Neuronal stem cell (in vitro differentiated cells): ENCODE measurements at regions not wholly inside any gene's neighbourhood (a gene's known extent, or its start where the extent isn't known, plus 50 kb on each side); places are given as distances from the start of the nearest gene placed in this dataset.
"Not testable (repeated sequence)": the region's sequence is repeated elsewhere in the genome, so short reads cannot be mapped to it uniquely, and the experiment has no call there.

Experiments used
- DNase-seq: peaks from one replicate; pipeline ENCODE4 v3.0.0-alpha.2; 2013; ENCODE audit warnings: low spot score
- H2AFZ ChIP-seq: one replicate; pipeline ENCODE4 v1.6.1; 2013; ENCODE audit warnings: mild to moderate bottlenecking, low read length, inconsistent platforms
- H2AK5ac ChIP-seq: 2 replicates; pipeline ENCODE4 v1.6.1; 2013; ENCODE audit warnings: low read depth, mild to moderate bottlenecking, inconsistent platforms, low read length, moderate library complexity, mixed read lengths
- H2BK120ac ChIP-seq: 2 replicates; pipeline ENCODE4 v1.6.1; 2013; ENCODE audit warnings: low read depth, mild to moderate bottlenecking, inconsistent platforms, low read length, moderate library complexity, mixed read lengths
- H2BK12ac ChIP-seq: one replicate; pipeline ENCODE4 v1.6.1; 2013; ENCODE audit warnings: low read length, inconsistent platforms
- H2BK15ac ChIP-seq: 2 replicates; pipeline ENCODE4 v1.6.1; 2013; ENCODE audit warnings: mild to moderate bottlenecking, low read length, inconsistent platforms, mixed read lengths
- H2BK5ac ChIP-seq: one replicate; pipeline ENCODE4 v1.6.1; 2013; ENCODE audit warnings: inconsistent platforms, mild to moderate bottlenecking, low read length, moderate library complexity
- H3K14ac ChIP-seq: one replicate; pipeline ENCODE4 v1.6.1; 2013; ENCODE audit warnings: low read length, inconsistent platforms
- H3K18ac ChIP-seq: 2 replicates; pipeline ENCODE4 v1.6.1; 2013; ENCODE audit warnings: low read length, inconsistent platforms
- H3K23ac ChIP-seq: 2 replicates; pipeline ENCODE4 v1.6.1; 2013; ENCODE audit warnings: low read depth, mild to moderate bottlenecking, mixed read lengths, low read length, inconsistent platforms; ENCODE audit not compliant: poor library complexity
- H3K27ac ChIP-seq: replicated peaks from 3 replicates; pipeline ENCODE4 v1.5.1; 2013; ENCODE audit warnings: low read length, inconsistent platforms
- H3K27me3 ChIP-seq, 3 experiments: 2 replicates each; pipeline ENCODE4 v1.6.1; 2013; ENCODE audit warnings: low read length in 3 of 3, mild to moderate bottlenecking in 2 of 3, inconsistent platforms in 1 of 3, low read depth in 1 of 3, mixed read lengths in 1 of 3, moderate library complexity in 1 of 3; ENCODE audit not compliant: control insufficient read depth in 3 of 3, insufficient read depth in 3 of 3
- H3K36me3 ChIP-seq, 2 donors: replicated peaks in 1 of 2; 2 replicates each; pipeline ENCODE4 v1.6.1; 2013; ENCODE audit warnings: low read length in 2 of 2; ENCODE audit not compliant: control insufficient read depth in 2 of 2, insufficient read depth in 2 of 2
- H3K4ac ChIP-seq: 2 replicates; pipeline ENCODE4 v1.6.1; 2013; ENCODE audit warnings: inconsistent platforms, mild to moderate bottlenecking, low read length, moderate library complexity
- H3K4me1 ChIP-seq, 2 donors: 1 replicate in 1 of 2; 2 replicates in 1 of 2; pipeline ENCODE4 v1.6.1; 2013; ENCODE audit warnings: low read length in 2 of 2, low read depth in 1 of 2; ENCODE audit not compliant: control insufficient read depth in 2 of 2, insufficient read depth in 1 of 2
- H3K4me2 ChIP-seq: one replicate; pipeline ENCODE4 v1.6.1; 2013; ENCODE audit warnings: mild to moderate bottlenecking, low read length, inconsistent platforms; ENCODE audit not compliant: insufficient read depth, poor library complexity, severe bottlenecking
- H3K4me3 ChIP-seq, 2 donors: 2 replicates each; pipeline ENCODE4 v1.5.1; 2013; ENCODE audit warnings: low read length in 2 of 2, mild to moderate bottlenecking in 2 of 2, inconsistent platforms in 1 of 2, moderate library complexity in 1 of 2
- H3K79me1 ChIP-seq: one replicate; pipeline ENCODE4 v1.6.1; 2013; ENCODE audit warnings: low read depth, mild to moderate bottlenecking, inconsistent platforms, low read length, moderate library complexity
- H3K9ac ChIP-seq: one replicate; pipeline ENCODE4 v1.6.1; 2013; ENCODE audit warnings: mild to moderate bottlenecking, low read depth, low read length, inconsistent platforms; ENCODE audit not compliant: poor library complexity
- H3K9me3 ChIP-seq, 2 donors: replicated peaks in 1 of 2; 2 replicates each; pipeline versions ENCODE3 to v1.6.1; 2013; ENCODE audit warnings: low read length in 2 of 2, mild to moderate bottlenecking in 2 of 2, inconsistent platforms in 1 of 2, low read depth in 1 of 2, mixed read lengths in 1 of 2, moderate library complexity in 1 of 2; ENCODE audit not compliant: control insufficient read depth in 2 of 2, insufficient read depth in 1 of 2
- H4K8ac ChIP-seq: one replicate; pipeline ENCODE4 v1.6.1; 2013; ENCODE audit warnings: low read depth, mild to moderate bottlenecking, inconsistent platforms, low read length, moderate library complexity
- H4K91ac ChIP-seq: one replicate; pipeline ENCODE4 v1.6.1; 2013; ENCODE audit warnings: low read length, low read depth, mild to moderate bottlenecking, inconsistent platforms; ENCODE audit not compliant: poor library complexity
- WGBS, 2 donors: extraction: QIAGEN DNeasy Blood & Tissue Kit; methylation state at CpG; one replicate each; pipeline ENCODE4 v1.1.7; 2013; ENCODE audit warnings: missing lambda C conversion rate in 2 of 2, mixed read lengths in 1 of 2; ENCODE audit not compliant: insufficient read length in 2 of 2, insufficient replicate concordance in 1 of 2; ENCODE audit errors: extremely low coverage in 2 of 2; 5-methylcytosine and 5-hydroxymethylcytosine counted together

DNA sequence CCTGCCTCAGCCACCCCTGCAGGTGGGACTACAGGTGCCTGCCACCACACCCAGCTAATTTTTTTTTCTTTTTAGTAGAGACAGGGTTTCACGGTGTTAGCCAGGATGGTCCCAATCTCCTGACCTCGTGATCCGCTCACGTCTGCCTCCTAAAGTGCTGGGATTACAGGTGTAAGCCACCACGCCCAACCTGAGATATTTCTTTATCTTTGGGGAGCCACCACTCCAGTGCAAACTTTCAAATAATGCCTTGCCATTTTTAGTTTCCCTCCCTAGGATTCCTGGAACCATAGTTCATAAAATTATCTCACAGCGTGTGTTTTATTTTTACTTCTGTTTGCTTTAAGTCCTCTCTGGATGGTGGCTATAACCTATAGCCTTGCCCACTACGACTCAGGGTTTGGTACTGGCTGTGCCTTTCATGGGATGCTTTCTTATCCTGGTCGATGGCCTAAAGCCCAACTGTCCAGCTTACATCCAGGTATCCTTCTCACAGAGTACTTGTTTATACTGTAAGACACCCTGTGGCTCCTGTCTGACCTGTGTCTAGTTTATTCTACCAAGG, 374.7 kb upstream of the NPAP1 start:
- not testable (repeated sequence) for H3K14ac ChIP-seq, H3K79me1 ChIP-seq, H2BK12ac ChIP-seq, H3K4ac ChIP-seq, H2BK5ac ChIP-seq, H3K9me3 ChIP-seq, H3K18ac ChIP-seq, DNase-seq, H3K27me3 ChIP-seq, H3K4me3 ChIP-seq, H2BK120ac ChIP-seq, H4K91ac ChIP-seq, H3K4me2 ChIP-seq, H3K36me3 ChIP-seq, H2BK15ac ChIP-seq, H4K8ac ChIP-seq, H3K27ac ChIP-seq, H2AFZ ChIP-seq, H2AK5ac ChIP-seq, H3K23ac ChIP-seq, H3K4me1 ChIP-seq, H3K9ac ChIP-seq
- no CpG with 5 or more reads among the region's 8 CpGs for WGBS, 2 donors

DNA sequence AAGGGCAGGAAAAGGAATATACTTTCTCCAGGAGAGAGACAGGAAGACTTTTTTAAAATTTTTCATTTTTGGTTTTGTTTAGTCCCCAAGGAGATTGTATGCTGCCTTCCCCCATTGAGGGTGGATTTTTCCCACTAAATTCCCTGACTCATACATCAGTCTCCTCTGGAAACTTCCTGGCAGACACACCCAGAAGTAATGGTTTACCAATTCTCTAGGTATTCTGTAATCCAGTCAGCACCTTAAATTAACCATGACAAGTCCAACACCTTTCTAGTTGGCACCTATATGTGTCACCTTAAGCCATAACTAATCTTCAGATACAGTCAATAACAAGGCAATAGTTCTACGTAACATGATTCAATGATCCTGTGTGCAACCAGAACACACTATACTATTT, 373.6 kb upstream of the NPAP1 start:
- not testable (repeated sequence) for H3K36me3 ChIP-seq, H3K27me3 ChIP-seq, H2BK12ac ChIP-seq, DNase-seq, H3K14ac ChIP-seq, H3K9ac ChIP-seq, H2AK5ac ChIP-seq, H2BK15ac ChIP-seq, H3K27ac ChIP-seq, H3K18ac ChIP-seq, H3K4me1 ChIP-seq, H3K9me3 ChIP-seq, H2AFZ ChIP-seq, H4K91ac ChIP-seq, H3K79me1 ChIP-seq, H3K23ac ChIP-seq, H3K4me2 ChIP-seq, H2BK5ac ChIP-seq, H3K4ac ChIP-seq, H2BK120ac ChIP-seq, H3K4me3 ChIP-seq, H4K8ac ChIP-seq
- no CpG with 5 or more reads among the region's 1 CpG for WGBS, 2 donors

DNA sequence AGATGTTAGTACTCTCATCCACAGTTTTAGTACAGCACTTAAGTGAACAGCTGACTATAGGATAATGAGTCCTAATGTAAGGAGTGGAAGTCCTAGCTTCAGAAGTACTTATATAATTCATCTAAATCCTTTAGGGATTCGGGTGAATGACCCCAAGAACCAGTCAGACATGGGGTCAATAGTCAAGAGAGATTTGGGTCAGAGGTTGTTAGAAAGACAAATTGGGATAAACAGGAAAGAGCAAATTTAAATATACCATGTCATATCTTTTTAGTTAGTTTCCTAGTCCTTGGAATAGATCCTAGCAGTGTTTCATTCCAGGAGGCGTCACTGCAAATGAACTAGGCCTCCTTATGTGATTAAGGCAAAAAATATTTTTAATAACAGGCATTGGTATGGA, 370.8 kb upstream of the NPAP1 start:
- WGBS, 2 donors = no CpG with 5 or more reads among the region's 2 CpGs
- H4K8ac ChIP-seq, DNase-seq, H3K14ac ChIP-seq, H3K4me2 ChIP-seq, H3K18ac ChIP-seq, H2AK5ac ChIP-seq, H4K91ac ChIP-seq, H2BK5ac ChIP-seq, H2BK120ac ChIP-seq, H3K36me3 ChIP-seq, H3K9ac ChIP-seq, H3K9me3 ChIP-seq, H3K27ac ChIP-seq, H2AFZ ChIP-seq, H3K79me1 ChIP-seq, H3K27me3 ChIP-seq, H3K4me1 ChIP-seq, H2BK15ac ChIP-seq, H3K23ac ChIP-seq, H3K4me3 ChIP-seq, H2BK12ac ChIP-seq, H3K4ac ChIP-seq: not testable (repeated sequence)

DNA sequence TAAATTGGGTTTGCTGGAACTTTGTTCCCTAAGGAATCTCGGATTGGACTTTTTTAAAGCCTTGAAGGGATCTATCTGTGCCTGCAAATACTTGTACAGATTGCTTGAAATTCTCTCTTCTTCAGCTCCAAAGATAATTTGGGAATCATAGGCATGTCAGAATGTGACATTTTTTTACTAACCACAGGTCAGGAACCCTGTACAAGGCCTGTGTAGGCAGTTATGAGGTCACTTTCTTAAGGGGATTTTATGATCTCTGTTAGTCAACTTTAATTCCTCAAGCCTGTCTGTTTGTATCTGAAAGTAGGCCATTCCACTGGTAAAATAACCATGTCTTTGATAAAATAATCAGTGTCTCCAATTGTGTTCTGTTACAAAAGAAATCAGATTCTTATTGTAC, 369.9 kb upstream of the NPAP1 start:
- H4K91ac ChIP-seq, H3K4me1 ChIP-seq, H3K9ac ChIP-seq, H2BK15ac ChIP-seq, H3K4me3 ChIP-seq, H3K79me1 ChIP-seq, H3K27ac ChIP-seq, H3K23ac ChIP-seq, H2AK5ac ChIP-seq, H3K27me3 ChIP-seq, H3K4me2 ChIP-seq, H2BK5ac ChIP-seq, H2BK120ac ChIP-seq, H2AFZ ChIP-seq, H4K8ac ChIP-seq, H2BK12ac ChIP-seq, H3K36me3 ChIP-seq, H3K18ac ChIP-seq, H3K14ac ChIP-seq, H3K4ac ChIP-seq, H3K9me3 ChIP-seq, DNase-seq: not testable (repeated sequence)
- no CpG with 5 or more reads among the region's 1 CpG for WGBS, 2 donors
